CD14-positive monocyte (primary cell): ENCODE measurements at regions not wholly inside any gene's neighbourhood (a gene's known extent, or its start where the extent isn't known, plus 50 kb on each side); places are given as distances from the start of the nearest gene placed in this dataset.

Experiments used
- DNase-seq, 3 donors: peaks; one replicate each; pipeline ENCODE4 v3.0.0-alpha.2; 2011 to 2022
- H2AFZ ChIP-seq: 2 replicates; pipeline ENCODE4 v1.6.0; 2012; ENCODE audit warnings: mild to moderate bottlenecking, low read depth, low read length, inconsistent platforms; ENCODE audit not compliant: insufficient read depth, poor library complexity, severe bottlenecking
- H3K27ac ChIP-seq, 2 donors: 1 replicate in 1 of 2; 2 replicates in 1 of 2; pipeline ENCODE4 v1.5.1; 2012 to 2013; ENCODE audit warnings: low read length in 2 of 2, control low read depth in 1 of 2, inconsistent platforms in 1 of 2, low read depth in 1 of 2, mild to moderate bottlenecking in 1 of 2
- H3K27me3 ChIP-seq, 2 donors: one replicate each; pipeline versions ENCODE4 v1.6.0 to v1.6.1; 2011 to 2013; ENCODE audit warnings: low read length in 2 of 2; ENCODE audit not compliant: control insufficient read depth in 2 of 2, insufficient read depth in 2 of 2
- H3K36me3 ChIP-seq, 2 donors: replicated peaks in 1 of 2; 1 replicate in 1 of 2; 2 replicates in 1 of 2; pipeline versions ENCODE4 v1.5.1 to v1.6.1; 2012 to 2013; ENCODE audit warnings: low read length in 2 of 2, control low read depth in 1 of 2, inconsistent platforms in 1 of 2, mild to moderate bottlenecking in 1 of 2; ENCODE audit not compliant: insufficient read depth in 2 of 2, control insufficient read depth in 1 of 2
- H3K4me1 ChIP-seq, 2 donors: 1 replicate in 1 of 2; 2 replicates in 1 of 2; pipeline versions ENCODE4 v1.5.1 to v1.6.1; 2012 to 2013; ENCODE audit warnings: low read length in 2 of 2, control low read depth in 1 of 2, inconsistent platforms in 1 of 2, mild to moderate bottlenecking in 1 of 2, moderate library complexity in 1 of 2; ENCODE audit not compliant: insufficient read depth in 2 of 2, control insufficient read depth in 1 of 2
- H3K4me2 ChIP-seq: replicated peaks from 2 replicates; pipeline ENCODE3; 2012; ENCODE audit warnings: low read length, moderate library complexity, mild to moderate bottlenecking; ENCODE audit not compliant: poor library complexity, severe bottlenecking; ENCODE audit errors: extremely low read depth
- H3K4me3 ChIP-seq, 3 experiments: fragments of 200-600 bp in 1 of 3; sonication (generic) in 1 of 3; replicated peaks in 1 of 3; 1 replicate in 2 of 3; 2 replicates in 1 of 3; pipeline ENCODE4 v1.5.1; 2011 to 2013; ENCODE audit warnings: low read length in 3 of 3, mild to moderate bottlenecking in 3 of 3, control low read depth in 2 of 3, low read depth in 2 of 3, inconsistent platforms in 1 of 3, moderate library complexity in 1 of 3
- H3K79me2 ChIP-seq: 2 replicates; pipeline ENCODE4 v1.6.0; 2012; ENCODE audit warnings: mild to moderate bottlenecking, control low read depth, inconsistent platforms, low read length, moderate library complexity; ENCODE audit not compliant: insufficient read depth
- H3K9ac ChIP-seq: 2 replicates; pipeline ENCODE4 v1.6.0; 2017; ENCODE audit warnings: low read length, mild to moderate bottlenecking; ENCODE audit not compliant: insufficient read depth, poor library complexity, severe bottlenecking
- H3K9me3 ChIP-seq, 2 donors: replicated peaks in 1 of 2; 1 replicate in 1 of 2; 2 replicates in 1 of 2; pipeline versions ENCODE4 v1.5.1 to v1.6.1; 2012 to 2013; ENCODE audit warnings: low read length in 2 of 2, control low read depth in 1 of 2; ENCODE audit not compliant: control insufficient read depth in 1 of 2, insufficient read depth in 1 of 2
- H4K20me1 ChIP-seq: 2 replicates; pipeline ENCODE4 v1.6.0; 2012; ENCODE audit warnings: mild to moderate bottlenecking, low read length, control low read depth, moderate library complexity; ENCODE audit not compliant: insufficient read depth
- H3K27ac Mint-ChIP-seq, 7 donors: one replicate each; pipeline ENCODE4 v1.8.0; 2020; ENCODE audit warnings: mild to moderate bottlenecking in 7 of 7, mixed read lengths in 7 of 7, moderate library complexity in 6 of 7, inconsistent platforms in 2 of 7
- H3K27me3 Mint-ChIP-seq, 3 donors: one replicate each; pipeline ENCODE4 v1.8.0; 2021 to 2022; ENCODE audit warnings: low read depth in 3 of 3, mild to moderate bottlenecking in 3 of 3, mixed read lengths in 3 of 3, moderate library complexity in 3 of 3, inconsistent platforms in 1 of 3
- H3K36me3 Mint-ChIP-seq, 2 donors: one replicate each; pipeline ENCODE4 v1.8.0; 2020; ENCODE audit warnings: mixed read lengths in 2 of 2, inconsistent platforms in 1 of 2, mild to moderate bottlenecking in 1 of 2
- H3K4me1 Mint-ChIP-seq: one replicate; pipeline ENCODE4 v1.8.0; 2020; ENCODE audit warnings: mild to moderate bottlenecking, mixed read lengths
- H3K4me3 Mint-ChIP-seq, 2 donors: one replicate each; pipeline ENCODE4 v1.8.0; 2020; ENCODE audit warnings: mild to moderate bottlenecking in 2 of 2, mixed read lengths in 2 of 2, moderate library complexity in 1 of 2
- H3K9me3 Mint-ChIP-seq, 7 donors: one replicate each; pipeline ENCODE4 v1.8.0; 2020 to 2022; ENCODE audit warnings: mixed read lengths in 7 of 7, mild to moderate bottlenecking in 6 of 7, moderate library complexity in 6 of 7, inconsistent platforms in 2 of 7
- CTCF ChIP-seq: fragments of 200-600 bp; IDR thresholded peaks from one replicate; pipeline ENCODE4 v1.8.0; 2022; ENCODE audit warnings: antibody characterized with exemption, mild to moderate bottlenecking
- WGBS: methylation state at CpG from one replicate; pipeline ENCODE4 v1.1.5; 2013; ENCODE audit warnings: missing lambda C conversion rate; ENCODE audit not compliant: insufficient coverage; 5-methylcytosine and 5-hydroxymethylcytosine counted together
- intact Hi-C, 2 donors: fragments of 100-400 bp; cut with micrococcal nuclease; formaldehyde crosslinking; loops; one replicate each; pipeline versions ENCODE4 v1.15.0 to v1.15.1; 2023

- Mint-ChIP-seq H3K27me3 (peaks cover 0 to 2% (median 1%) of the 10 kb centered on the region in 3 donors), H3K4me1 (no peaks in the 10 kb centered on the region), H3K36me3 (no peaks in the 10 kb centered on the region)
Measured at GRCh38 chr2:175808858-175809257, 193.2 kb downstream of the LNPK start.

DNA sequence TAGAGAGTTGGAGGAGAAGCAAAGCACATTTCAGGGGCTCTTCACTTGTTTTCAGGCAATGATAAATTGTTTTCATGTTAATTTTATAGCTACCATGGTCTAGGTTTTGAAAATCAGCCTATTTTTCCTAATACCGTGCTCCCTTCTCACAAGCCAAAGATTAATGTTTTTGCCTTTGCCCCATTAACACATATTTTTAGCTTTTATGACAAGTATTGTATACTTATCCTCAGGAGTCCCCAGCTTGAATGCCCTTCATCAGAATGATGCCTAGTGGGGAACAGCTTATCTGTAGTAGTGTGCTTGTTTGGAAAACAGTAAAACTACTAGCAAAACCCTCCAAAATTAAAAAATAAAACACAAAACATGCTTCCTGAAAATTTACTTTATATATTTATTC, 194.0 kb downstream of the LNPK start:
- Histone ChIP-seq H3K27me3 (no peaks in the 10 kb centered on the region), H4K20me1 (no peaks in the 10 kb centered on the region), H3K4me1 (no peaks in the 10 kb centered on the region), H3K36me3 (no peaks in the 10 kb centered on the region), H3K9me3 (no peaks in the 10 kb centered on the region), H3K4me3 (no peak overlapping the region), H3K79me2 (no peaks in the 10 kb centered on the region), H2AFZ (no peak overlapping the region), H3K27ac (no peak overlapping the region), H3K4me2 (no peak overlapping the region), H3K9ac (no peak overlapping the region)
- Mint-ChIP-seq H3K36me3 (no peaks in the 10 kb centered on the region), H3K4me1 (no peaks in the 10 kb centered on the region), H3K27me3 (peaks cover 0 to 2% (median 1%) of the 10 kb centered on the region in 3 donors), H3K4me3 (no peak overlapping the region), H3K27ac (no peak overlapping the region), H3K9me3 (no peaks in the 10 kb centered on the region)
- WGBS = no CpG with 5 or more reads among the region's 1 CpG
- DNase-seq = no peak
- TF ChIP-seq CTCF = no peak
- intact Hi-C loops = no loop called here

More at GRCh38 chr2:175808858-175809257, 193.2 kb downstream of the LNPK start:
- H3K27me3 ChIP-seq = no peaks in the 10 kb centered on the region
- no peaks in the 10 kb centered on the region for H3K4me1 ChIP-seq
- H4K20me1 ChIP-seq = no peaks in the 10 kb centered on the region
- 100% methylated on average over 1 of the region's 1 CpG for WGBS
- Mint-ChIP-seq H3K9me3 (no peaks in the 10 kb centered on the region), H3K27ac (no peak overlapping the region), H3K4me3 (no peak overlapping the region)
- intact Hi-C loops = no loop called here
- H3K4me3 ChIP-seq = no peak overlapping the region
- H3K9me3 ChIP-seq = no peaks in the 10 kb centered on the region
- no peak for DNase-seq
- H3K79me2 ChIP-seq = no peaks in the 10 kb centered on the region
- H3K9ac ChIP-seq = no peak overlapping the region
- TF ChIP-seq CTCF = no peak
- H2AFZ ChIP-seq = no peak overlapping the region
- H3K27ac ChIP-seq = no peak overlapping the region
- no peaks in the 10 kb centered on the region for H3K36me3 ChIP-seq
- no peak overlapping the region for H3K4me2 ChIP-seq
